SK-N-SH (cell line): ENCODE measurements at regions not wholly inside any gene's neighbourhood (a gene's known extent, or its start where the extent isn't known, plus 50 kb on each side); places are given as distances from the start of the nearest gene placed in this dataset.

Source experiments
- CTCF ChIP-seq: fragments of 200-600 bp; sonication (generic); IDR thresholded peaks from 2 replicates; pipeline ENCODE4 v1.6.1; 2017; ENCODE audit warnings: antibody characterized with exemption, mild to moderate bottlenecking, moderate library complexity
- EP300 ChIP-seq, 2 experiments: IDR thresholded peaks; 2 replicates each; pipeline versions ENCODE4 v1.4.0 to v1.6.1; 2012; ENCODE audit warnings: borderline replicate concordance in 1 of 2, low read depth in 1 of 2, low read length in 1 of 2
- FOXM1 ChIP-seq: IDR thresholded peaks from 2 replicates; pipeline ENCODE4 v1.4.0; 2012; ENCODE audit warnings: low read depth, mild to moderate bottlenecking
- MAX ChIP-seq: IDR thresholded peaks from 2 replicates; pipeline ENCODE4 v1.4.0; 2012; ENCODE audit warnings: low read depth
- NRF1 ChIP-seq: IDR thresholded peaks from 2 replicates; pipeline ENCODE4 v1.6.1; 2012; ENCODE audit warnings: low read depth, mild to moderate bottlenecking, low read length
- PBX3 ChIP-seq: IDR thresholded peaks from 2 replicates; pipeline ENCODE4; 2012
- POLR2AphosphoS5 ChIP-seq: IDR thresholded peaks from 2 replicates; pipeline ENCODE4 v1.6.1; 2012; ENCODE audit warnings: low read depth, low read length
- RFX5 ChIP-seq: IDR thresholded peaks from 2 replicates; pipeline ENCODE4 v1.6.1; 2012; ENCODE audit warnings: mild to moderate bottlenecking, improper control_type of control experiment, low read length
- SMC3 ChIP-seq: IDR thresholded peaks from 2 replicates; pipeline ENCODE4 v1.6.1; 2012; ENCODE audit warnings: low read depth, low read length, improper control_type of control experiment

- TF ChIP-seq FOXM1 (no peak), NRF1 (no peak), CTCF (no peak), POLR2AphosphoS5 (no peak), RFX5 (no peak), SMC3 (no peak), EP300 (IDR thresholded peaks at IDR 0.05; ENCODE audit: borderline replicate concordance in 1 of 2, low read depth in 1 of 2, low read length in 1 of 2) (no peak), MAX (no peak), PBX3 (no peak)
Observed at GRCh38 chr12:111240374-111240773, 128.5 kb downstream of the PHETA1 start.
